ENCODE measurements at regions not wholly inside any gene's neighbourhood (a gene's known extent, or its start where the extent isn't known, plus 50 kb on each side); places are given as distances from the start of the nearest gene placed in this dataset.
"Not testable (repeated sequence)": the region's sequence is repeated elsewhere in the genome, so short reads cannot be mapped to it uniquely, and the experiment has no call there.

DNA sequence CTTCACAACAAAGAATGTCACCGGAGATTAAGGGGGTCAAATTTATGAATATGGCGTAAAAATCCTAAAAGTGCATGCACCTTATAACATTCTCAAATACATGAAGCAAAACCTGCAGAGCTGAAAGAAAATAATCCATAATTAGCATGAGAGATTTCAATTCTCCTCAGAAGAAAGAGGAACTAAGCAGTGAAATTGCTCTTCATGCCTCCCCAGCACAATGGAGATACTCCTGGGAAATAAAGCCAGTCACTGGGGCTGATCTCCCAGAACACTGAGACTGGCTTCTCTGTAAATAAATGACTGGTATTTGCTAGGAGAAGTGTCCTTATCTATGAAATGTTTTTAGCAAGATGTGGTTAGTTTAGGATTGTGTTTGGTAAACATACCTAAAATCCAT is 68.1 kb downstream of the GOLGA6L6 start:
- not testable (repeated sequence) for DNase-seq

DNA sequence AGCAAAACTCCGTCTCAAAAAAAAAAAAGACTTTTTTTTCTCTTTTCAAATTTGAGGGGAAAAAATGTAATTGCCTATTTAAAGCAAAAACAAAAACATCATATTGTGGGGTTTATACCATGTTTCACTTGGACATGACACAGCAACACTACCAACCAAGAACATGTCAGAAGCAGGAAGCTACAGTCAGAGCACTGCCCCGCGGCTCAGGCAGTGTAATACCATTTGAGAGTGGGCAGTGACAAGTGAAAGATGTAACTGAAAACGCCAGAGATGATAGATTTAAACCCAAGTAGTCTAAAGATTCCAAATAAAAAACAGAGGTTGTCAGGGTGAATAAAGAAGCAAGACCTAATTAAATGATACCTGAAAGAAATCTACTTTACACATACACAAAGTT is 68.6 kb downstream of the GOLGA6L6 start:
- DNase-seq = not testable (repeated sequence)

DNA sequence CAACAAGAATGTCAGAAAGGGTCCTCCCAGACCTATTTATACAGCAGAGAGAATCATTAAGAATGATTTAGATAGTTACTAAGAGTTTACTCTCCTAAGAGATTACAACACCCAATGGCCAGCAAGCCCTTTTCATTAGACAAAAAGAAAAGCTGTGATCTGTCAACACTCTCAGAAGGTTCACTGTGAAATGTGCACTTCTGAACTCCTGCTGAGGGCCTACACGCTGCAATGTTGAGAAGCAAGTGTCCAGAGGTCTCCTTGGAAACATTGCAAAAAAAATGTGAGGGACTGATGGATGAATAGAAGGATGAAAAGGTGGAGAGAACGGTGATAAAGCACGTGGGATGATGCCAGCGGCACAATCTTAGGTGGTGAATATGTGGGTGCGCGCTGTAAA is 70.8 kb downstream of the GOLGA6L6 start:
- not testable (repeated sequence) for DNase-seq

DNA sequence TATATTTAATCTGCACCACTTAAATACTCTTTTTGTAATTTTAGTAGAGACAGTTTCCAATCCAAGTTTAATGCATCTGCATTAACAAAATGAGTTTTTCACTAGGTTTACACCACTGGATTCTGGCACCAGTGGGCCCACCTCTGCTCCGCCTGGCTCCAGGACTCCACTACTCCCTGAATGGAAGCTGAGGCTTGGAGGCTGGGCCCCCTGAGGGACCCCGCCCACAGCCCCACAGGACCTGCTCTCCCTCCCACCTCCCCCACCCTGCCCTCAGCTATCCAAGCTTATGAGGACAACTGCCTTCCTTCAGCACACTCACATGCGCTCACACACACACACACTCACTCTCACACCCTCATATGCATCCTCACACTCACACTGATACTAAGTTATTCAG is 100.5 kb downstream of the GOLGA6L6 start:
- DNase-seq = not testable (repeated sequence)

DNA sequence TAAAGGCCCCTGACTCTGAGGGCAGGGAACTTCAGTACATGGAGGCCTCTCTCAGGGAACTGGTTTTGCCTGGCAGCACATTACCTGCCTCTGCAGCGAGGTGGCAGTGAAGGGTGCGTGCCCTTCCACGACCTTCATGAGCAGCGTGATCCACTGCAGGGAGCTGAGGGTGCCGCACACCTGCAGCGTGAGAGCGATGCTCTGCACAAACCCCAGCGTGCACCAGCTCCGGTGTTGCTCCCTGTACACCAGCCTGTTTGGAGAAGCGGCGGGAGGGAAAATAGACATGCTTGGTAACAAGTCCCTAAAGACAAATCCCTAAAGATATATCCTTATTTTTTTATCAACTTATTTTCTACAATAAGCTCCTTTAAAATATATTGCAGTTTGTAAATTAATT is 101.2 kb downstream of the GOLGA6L6 start:
- not testable (repeated sequence) for DNase-seq

DNA sequence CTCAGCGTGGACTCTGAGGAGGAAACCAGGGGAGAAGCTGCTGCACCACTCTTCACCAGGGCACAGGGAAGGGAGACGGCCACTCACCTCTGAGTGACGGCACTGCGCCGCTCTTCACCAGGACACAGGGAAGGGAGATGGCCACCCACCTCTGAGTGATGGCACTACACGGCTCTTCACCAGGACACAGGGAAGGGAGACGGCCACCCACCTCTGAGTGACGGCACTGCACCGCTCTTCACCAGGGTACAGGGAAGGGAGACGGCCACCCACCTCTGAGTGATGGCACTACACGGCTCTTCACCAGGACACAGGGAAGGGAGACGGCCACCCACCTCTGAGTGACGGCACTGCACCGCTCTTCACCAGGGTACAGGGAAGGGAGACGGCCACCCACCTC is 102.5 kb downstream of the GOLGA6L6 start:
- DNase-seq = not testable (repeated sequence)

DNA sequence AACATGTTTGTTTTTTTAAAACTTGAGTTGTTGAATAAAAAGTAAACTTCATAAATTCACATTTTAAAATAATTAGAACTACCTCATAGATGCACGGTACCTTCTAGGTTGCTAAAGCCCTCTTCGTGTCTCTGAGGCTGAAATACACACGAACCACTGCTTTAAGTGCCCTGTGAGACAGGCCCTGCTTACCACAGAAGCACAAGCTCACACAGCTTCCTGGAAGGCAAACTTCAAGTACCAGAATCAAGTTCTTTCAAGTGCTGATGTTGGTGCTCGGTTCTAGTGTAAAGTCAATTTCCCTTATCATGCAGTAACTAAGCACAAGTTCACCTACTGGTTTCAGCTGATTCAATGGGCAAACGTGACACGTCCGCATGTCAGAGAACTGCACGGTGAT is 103.3 kb downstream of the GOLGA6L6 start:
- DNase-seq = not testable (repeated sequence)

DNA sequence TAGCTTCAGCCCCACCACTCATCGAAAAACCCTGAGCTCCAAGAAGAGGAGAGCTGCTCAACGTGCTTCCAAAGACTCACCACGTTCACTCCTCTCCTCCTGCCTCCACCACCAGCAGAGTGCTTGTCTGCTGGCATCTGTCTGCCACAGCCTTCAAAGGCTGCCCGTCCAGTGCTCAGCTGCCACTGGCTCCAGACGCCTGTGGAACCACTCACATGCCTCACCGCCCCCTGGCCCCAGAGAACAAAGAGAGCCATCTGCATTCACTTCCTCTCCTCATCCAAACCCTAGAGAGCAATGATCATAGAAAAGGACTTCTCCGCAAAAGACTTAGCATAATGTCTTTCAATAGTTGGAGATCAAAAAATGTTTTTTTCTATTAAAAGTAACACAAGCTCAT is 108.1 kb downstream of the GOLGA6L6 start:
- DNase-seq = not testable (repeated sequence)

DNA sequence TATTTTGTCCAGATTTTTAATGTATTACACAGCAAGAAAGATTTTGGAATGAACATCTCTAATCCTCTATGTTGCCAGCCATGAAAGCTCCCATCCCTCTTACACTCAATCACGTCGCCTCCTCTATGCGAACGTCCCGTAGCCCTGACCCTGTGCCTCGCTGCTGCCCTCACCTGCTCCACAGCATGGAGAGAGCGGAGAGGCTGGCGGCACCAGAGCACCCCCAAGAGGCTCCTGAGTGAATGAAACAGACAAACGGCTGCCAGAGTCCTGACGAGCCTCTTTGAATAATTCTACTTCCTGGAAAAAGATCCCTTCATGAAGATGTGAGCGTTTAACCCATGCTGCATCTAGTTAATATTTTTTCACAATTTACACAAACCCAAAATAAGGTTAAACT is 111.1 kb downstream of the GOLGA6L6 start:
- DNase-seq = not testable (repeated sequence)

DNA sequence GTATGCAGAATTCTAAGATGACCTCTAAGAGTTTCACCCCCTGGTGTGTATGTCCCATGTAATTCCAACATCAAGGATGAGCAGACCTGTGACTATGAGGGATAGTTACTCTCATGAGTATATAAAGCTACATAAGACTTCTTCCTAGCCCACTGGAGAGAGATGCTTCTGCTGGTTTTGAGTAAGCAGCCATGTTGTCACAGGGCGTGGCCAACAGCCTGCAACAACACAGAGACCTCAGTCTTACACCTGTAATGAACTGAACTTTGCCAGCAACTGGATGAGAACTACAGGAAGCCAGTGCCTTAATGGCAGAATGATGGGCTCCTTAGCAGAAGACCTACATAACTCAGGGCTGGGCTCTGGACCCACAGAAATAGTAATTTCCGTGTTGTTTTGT is 120.9 kb downstream of the GOLGA6L6 start:
- DNase-seq = not testable (repeated sequence)

DNA sequence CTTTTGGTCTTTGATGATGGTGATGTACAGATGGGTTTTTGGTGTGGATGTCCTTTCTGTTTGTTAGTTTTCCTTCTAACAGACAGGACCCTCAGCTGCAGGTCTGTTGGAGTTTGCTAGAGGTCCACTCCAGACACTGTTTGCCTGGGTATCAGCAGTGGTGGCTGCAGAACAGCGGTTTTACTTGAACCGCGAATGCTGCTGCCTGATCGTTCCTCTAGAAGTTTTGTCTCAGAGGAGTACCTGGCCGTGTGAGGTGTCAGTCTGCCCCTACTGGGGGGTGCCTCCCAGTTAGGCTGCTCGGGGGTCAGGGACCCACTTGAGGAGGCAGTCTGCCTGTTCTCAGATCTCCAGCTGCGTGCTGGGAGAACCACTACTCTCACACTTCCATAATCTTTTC is 125.0 kb downstream of the GOLGA6L6 start:
- DNase-seq = not testable (repeated sequence)

DNA sequence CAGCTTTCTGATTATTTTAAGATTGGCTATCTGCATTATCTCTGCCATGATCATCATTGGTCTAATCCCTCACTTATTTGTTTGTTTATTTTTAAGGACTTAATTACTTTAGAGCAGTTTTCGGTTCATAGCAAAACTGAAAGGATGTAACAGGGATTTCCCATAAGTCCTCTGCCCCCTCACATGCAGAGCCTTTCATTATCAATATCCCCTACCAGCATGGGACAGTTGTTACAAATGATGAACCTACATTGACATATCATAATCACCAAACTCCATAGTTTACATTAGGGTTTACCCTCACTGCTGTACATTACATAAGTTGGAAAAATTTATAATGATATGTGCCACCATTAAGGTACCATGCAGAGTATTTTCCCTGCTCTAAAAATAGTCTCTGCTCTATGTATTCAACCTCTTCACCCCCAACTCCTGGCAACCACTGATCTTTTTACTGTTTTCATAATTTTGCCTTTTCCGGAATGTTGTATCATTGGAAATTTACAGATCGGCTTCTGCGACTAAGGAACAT is 131.9 kb downstream of the GOLGA6L6 start:
- DNase-seq = not testable (repeated sequence)

DNA sequence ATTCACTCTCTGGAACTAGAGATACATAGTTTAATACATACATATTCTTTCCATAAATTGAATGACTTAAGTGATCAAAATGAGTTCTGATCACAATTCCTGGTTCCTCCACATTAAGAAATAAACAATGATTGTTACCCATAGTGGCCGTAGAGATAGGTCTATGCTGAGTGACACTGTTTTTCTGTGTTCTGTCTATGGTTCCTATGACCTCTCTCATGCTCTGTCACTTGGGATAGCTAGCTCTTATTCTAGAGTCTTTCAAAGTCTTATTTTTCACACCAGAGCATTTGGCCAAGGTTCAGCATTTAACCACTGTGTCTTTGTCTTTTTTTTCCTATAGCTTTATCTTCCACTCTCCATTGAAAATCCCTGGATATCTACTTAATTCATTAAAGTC is 132.4 kb downstream of the GOLGA6L6 start:
- no peak for DNase-seq

DNA sequence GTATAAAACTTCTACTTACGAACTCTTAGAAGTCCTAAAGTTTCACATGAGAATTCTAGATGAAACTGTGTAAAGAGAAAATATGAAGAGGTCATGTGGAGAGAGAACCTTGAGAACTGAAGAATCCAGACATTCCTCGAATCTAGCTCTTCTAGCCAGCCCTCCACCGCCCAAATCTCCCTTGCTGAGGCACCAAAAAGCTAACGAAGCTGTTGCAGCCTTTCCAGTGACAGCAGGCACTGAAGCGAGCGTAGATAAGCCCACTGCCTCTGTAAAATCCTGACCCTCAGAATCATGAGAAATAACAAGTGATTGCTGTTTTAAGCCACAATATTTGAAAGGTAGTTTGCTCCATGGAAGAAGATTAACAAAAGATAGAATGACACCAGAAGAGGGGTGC is 134.0 kb downstream of the GOLGA6L6 start:
- DNase-seq = no peak

DNA sequence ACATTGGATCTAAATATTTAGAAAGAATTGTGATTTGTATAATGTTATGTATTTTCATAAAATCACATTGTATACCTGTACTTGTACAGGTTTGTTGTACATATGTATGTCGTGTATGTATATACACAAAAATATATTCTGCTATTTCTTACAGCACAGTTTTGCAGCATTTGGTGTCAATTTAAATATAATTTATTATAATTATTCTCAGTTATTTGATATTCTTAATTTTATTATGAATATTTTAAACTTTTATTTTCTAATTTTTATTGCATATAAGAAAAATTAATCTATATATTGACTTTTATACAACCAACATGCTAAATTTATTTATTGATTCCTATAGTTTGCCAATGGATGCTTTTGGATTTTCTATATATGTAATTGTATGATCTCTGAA is 137.0 kb downstream of the GOLGA6L6 start:
- DNase-seq = not testable (repeated sequence)

DNA sequence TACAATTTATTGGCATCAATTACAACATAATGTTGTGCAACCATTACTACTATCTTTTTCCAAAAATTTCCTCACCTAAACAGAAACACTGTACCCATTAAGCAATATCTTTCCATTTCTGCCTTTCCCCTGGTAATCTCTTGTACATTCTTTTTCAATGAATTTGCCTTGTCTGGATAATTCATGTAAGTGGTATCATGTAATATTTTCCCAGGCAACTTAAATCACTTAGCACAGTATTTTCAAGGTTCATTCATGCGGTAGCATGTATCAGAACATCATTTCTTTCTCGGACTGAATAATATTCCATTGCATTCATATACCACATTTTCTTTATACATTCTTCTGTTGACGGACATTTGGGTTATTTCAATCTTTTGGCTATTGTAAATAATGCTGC is 139.0 kb downstream of the GOLGA6L6 start:
- not testable (repeated sequence) for DNase-seq

DNA sequence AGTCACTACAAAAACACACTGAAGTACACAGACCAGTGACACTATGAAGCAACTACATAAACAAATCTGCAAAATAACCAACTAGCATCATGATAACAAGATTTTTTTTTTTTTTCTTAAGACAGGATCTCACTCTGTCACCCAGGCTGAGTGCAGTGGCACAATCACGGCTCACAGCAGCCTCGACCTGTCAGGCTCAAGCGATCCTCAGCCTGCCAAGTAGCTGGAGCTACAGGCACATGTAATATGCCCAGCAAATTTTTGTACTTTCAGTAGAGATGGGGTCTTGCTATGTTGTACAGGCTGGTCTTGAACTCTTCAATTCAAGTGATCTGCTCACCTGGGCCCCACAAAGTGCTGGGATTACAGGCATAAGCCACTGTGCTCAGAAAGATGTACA is 140.5 kb downstream of the GOLGA6L6 start:
- DNase-seq = not testable (repeated sequence)

DNA sequence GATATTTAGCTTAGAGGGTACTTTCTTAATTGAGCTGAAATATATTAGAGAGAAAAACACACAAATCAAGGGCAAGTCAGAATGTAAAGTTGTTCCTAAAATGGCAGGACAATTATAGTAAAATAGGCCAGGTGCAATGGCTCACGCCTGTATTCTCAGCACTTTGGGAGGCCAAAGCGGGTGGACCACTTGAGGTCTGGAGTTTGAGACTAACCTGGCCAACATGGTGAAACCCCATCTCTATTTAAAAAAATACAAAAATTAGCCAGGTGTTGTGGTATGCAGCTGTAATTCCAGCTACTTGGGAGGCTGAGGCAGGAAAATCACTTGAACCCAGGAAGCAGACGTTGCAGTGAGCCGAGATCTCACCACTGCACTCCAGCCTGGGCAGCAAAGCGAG is 142.9 kb downstream of the GOLGA6L6 start:
- not testable (repeated sequence) for DNase-seq

DNA sequence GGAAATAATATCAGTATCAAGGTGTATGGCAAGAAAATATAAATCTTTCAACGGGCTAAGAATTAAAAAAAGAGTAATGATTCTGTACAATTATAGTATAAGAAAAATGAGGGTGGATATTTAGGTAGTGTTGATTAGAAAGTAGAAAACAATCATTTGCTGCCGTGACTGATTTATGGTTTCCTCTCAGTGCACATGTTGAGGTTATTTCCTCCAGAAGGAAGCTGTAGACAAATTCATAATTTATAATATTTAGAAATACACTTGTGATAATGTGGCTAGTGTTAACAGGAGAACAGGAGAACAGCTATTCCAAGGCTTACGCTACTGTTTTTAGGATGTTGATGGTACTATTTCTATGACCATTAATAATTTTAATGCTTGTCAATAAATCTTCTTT is 153.4 kb downstream of the GOLGA6L6 start:
- DNase-seq = not testable (repeated sequence)

DNA sequence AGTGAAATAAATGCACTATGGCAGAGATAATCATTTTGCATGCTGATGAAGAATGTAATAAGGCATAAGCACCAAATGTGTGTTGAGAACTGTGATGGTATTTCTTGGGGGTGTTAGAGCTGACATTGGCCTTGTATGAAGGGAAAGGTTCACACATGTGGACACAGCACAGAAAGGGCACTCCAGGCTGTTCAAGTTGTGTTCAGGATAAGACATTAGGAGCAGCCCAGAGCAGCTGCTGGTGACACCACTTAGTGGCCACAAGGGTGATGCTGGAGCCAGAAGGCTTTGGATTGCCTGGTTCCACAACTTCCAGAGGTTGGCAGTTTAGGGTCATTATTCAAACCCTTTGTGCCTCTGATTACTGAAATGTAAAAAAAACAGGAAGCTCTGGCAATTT is 155.4 kb downstream of the GOLGA6L6 start:
- no peak for DNase-seq

DNA sequence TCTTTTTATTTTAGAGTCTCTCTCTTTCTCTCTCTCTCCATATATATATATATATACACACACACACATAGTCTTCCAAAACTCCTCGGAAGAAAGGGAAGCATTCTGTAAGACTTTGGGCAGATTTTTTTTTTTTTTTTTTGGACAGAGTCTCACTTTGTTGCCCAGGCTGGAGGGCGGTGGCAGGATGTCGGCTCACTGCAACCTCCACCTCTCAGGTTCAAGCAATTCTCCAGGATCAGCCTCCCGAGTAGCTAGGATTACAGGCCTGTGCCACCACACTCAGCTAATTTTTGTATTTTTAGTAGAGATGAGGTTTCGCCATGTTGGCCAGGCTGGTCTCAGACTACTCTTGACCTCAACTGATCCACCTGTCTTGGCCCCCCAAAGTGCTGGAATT is 161.4 kb downstream of the GOLGA6L6 start:
- DNase-seq = not testable (repeated sequence)

DNA sequence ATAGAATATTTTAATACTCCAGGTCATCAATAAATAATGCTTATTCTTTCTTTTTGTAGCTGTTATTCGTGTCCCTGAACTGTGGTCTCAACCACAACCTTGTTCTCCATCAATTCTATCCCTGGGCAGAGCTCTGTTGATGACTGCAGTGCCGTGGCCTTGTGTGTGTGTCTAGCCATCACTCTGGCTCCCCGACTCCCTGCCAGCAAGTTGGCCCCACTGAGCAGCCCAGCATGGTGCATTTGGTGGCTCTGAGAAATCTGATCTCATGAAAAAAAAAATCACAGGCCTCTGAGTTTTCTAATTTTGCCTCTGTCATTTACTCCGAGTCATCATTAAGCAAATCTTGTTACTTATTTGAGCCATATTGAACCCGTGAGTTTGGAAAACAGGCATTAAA is 164.7 kb downstream of the GOLGA6L6 start:
- no peak for DNase-seq

DNA sequence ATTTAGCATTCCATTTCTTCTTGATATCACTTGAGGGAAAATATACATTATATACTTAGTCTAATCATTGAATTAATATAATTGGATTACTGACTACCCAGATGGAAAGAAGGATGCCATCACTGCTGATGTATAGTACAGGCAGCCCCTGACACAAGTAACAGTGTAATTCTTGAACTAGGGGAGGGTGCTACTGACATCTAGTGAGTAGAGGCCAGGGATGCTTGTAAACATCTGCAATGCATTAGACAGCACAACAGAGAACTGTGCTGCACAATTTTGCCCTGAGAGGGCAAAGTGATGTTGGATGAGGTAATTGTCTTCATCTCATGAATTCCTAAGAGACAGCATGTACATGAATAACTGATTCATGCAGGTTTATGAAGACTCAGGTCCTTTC is 169.2 kb downstream of the GOLGA6L6 start:
- not testable (repeated sequence) for DNase-seq

DNA sequence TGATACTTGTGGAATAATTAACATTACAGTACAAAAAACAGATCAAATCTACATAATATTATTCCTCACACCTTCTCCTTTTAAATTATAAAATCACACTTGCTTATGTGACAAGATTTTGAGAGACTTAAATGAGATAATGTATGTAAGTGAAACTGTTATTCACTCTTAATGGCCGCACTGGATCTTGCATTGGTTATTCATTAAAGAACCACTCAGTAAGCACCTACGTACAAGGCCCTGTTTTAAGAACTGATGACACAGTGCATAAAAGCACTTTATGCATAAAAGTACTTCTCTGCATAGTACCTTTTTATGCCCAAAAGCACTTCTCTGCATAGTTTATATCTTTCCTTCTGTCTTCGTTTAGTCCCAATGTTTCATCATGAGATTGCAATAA is 172.1 kb downstream of the GOLGA6L6 start:
- DNase-seq = no peak

DNA sequence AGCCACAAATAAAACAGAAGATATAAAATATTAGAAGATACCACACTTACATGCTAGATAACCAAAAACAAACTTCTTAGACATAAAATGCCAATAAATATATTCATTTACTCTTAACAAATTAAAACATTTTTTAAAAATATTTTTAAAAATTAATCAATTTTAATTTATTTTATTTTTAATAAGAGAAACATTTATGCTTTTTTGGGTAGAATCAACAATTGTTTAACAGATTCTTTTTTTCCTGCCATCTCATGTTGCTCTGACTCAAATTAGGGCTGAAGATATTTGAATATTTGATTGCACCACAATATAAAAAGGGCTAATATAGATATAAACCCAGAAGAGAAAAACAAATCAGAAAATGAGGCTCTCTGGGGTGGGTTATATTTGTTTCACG is 172.6 kb downstream of the GOLGA6L6 start:
- DNase-seq = no peak

Measured in muscle of back (tissue), 3 donors.